ENCODE measurements at regions not wholly inside any gene's neighbourhood (a gene's known extent, or its start where the extent isn't known, plus 50 kb on each side); places are given as distances from the start of the nearest gene placed in this dataset.

DNA sequence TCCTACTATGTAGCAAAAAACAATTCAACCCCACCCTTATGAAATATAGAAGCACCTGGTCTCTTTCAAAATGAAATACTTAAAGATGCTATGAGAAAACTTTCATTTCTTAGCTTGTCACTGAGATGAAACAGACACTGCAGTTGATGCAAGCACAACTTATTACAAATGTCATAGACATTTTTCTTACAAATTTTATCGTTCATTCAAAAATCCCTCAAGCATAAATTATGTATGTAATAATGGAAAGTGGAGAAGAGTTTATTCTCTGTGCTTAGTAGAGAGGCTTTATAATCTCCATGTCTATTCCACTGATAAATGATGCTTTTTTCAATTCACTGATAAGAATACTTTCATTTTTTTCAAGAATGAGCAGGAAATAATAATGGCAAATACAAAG lies 1943.9 kb upstream of the IGFBP7 start:
- Histone ChIP-seq H3K79me2 (replicated peaks; ENCODE audit: insufficient read depth) (no peaks in the 10 kb centered on the region), H3K27ac (ENCODE audit: low read depth) (no peak overlapping the region), H4K20me1 (replicated peaks; ENCODE audit: insufficient read depth) (no peaks in the 10 kb centered on the region), H3K4me2 (no peak overlapping the region), H3K36me3 (ENCODE audit: insufficient read depth) (no peaks in the 10 kb centered on the region), H3K9me2 (ENCODE audit: insufficient read depth) (peaks cover 8% of the 10 kb centered on the region), H3K4me1 (ENCODE audit: insufficient read depth) (no peaks in the 10 kb centered on the region), H3F3A (replicated peaks; ENCODE audit: low read depth) (no peaks in the 10 kb centered on the region), H3K27me3 (ENCODE audit: insufficient read depth) (no peaks in the 10 kb centered on the region), H2AFZ (no peak overlapping the region), H3K4me3 (no peak overlapping the region)
- no peaks in the 10 kb centered on the region for H3K36me3 Mint-ChIP-seq (ENCODE audit: low read depth)
- no peak overlapping the region for H3K27ac Mint-ChIP-seq
- H3K27me3 Mint-ChIP-seq (ENCODE audit: insufficient read depth, low read depth, poor library complexity): peaks cover 2% of the 10 kb centered on the region
- no peaks in the 10 kb centered on the region for H3K9me3 Mint-ChIP-seq
- ATAC-seq (no peak), DNase-seq (ENCODE audit: low spot score) (no peak)
- H3K4me3 Mint-ChIP-seq: no peak overlapping the region
- H3K4me1 Mint-ChIP-seq: no peaks in the 10 kb centered on the region
- no peak for TF ChIP-seq ZNF114 (CRISPR knock-in tag; IDR thresholded peaks at IDR 0.05)

DNA sequence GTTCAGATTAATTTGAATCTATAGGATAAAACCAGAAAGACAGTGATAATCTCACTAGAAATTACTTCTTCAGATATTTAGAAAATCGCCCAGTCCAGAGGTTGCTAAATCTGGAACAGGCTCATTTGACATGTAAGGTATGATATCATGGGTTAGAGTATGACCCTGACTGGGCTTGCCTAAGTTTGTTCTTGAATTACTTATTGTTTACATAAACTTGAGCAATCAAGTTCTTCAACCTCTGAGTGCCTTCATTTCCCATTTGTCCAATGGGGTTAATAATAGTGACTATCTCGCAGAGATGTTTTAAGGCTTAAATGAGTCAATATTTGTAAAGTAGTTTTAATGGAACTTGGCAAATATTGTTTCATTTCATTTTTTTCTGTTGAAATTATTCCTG lies 1947.6 kb upstream of the IGFBP7 start:
- H4K20me1 ChIP-seq (replicated peaks; ENCODE audit: insufficient read depth): no peaks in the 10 kb centered on the region
- no peak overlapping the region for H2AFZ ChIP-seq
- H3K4me1 Mint-ChIP-seq: no peaks in the 10 kb centered on the region
- H3K36me3 Mint-ChIP-seq (ENCODE audit: low read depth): peaks cover 8% of the 10 kb centered on the region; the same call in 2 of the 3 replicates
- DNase-seq (ENCODE audit: low spot score) (no peak), ATAC-seq (no peak)
- no peaks in the 10 kb centered on the region for H3K79me2 ChIP-seq (replicated peaks; ENCODE audit: insufficient read depth)
- H3K4me2 ChIP-seq: no peak overlapping the region
- H3K27ac Mint-ChIP-seq: no peak overlapping the region
- no peak overlapping the region for H3K4me3 Mint-ChIP-seq
- no peaks in the 10 kb centered on the region for H3F3A ChIP-seq (replicated peaks; ENCODE audit: low read depth)
- H3K4me1 ChIP-seq (ENCODE audit: insufficient read depth): no peaks in the 10 kb centered on the region
- TF ChIP-seq, protein P1, sequence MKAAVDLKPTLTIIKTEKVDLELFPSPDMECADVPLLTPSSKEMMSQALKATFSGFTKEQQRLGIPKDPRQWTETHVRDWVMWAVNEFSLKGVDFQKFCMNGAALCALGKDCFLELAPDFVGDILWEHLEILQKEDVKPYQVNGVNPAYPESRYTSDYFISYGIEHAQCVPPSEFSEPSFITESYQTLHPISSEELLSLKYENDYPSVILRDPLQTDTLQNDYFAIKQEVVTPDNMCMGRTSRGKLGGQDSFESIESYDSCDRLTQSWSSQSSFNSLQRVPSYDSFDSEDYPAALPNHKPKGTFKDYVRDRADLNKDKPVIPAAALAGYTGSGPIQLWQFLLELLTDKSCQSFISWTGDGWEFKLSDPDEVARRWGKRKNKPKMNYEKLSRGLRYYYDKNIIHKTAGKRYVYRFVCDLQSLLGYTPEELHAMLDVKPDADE (IDR thresholded peaks at IDR 0.05): no peak
- no peak for TF ChIP-seq EZH2phosphoT487 (IDR thresholded peaks at IDR 0.05; ENCODE audit: unreplicated experiment)
- no peak for TF ChIP-seq POLR2AphosphoS5 (IDR thresholded peaks at IDR 0.05; ENCODE audit: low read depth)
- TF ChIP-seq, protein P2, sequence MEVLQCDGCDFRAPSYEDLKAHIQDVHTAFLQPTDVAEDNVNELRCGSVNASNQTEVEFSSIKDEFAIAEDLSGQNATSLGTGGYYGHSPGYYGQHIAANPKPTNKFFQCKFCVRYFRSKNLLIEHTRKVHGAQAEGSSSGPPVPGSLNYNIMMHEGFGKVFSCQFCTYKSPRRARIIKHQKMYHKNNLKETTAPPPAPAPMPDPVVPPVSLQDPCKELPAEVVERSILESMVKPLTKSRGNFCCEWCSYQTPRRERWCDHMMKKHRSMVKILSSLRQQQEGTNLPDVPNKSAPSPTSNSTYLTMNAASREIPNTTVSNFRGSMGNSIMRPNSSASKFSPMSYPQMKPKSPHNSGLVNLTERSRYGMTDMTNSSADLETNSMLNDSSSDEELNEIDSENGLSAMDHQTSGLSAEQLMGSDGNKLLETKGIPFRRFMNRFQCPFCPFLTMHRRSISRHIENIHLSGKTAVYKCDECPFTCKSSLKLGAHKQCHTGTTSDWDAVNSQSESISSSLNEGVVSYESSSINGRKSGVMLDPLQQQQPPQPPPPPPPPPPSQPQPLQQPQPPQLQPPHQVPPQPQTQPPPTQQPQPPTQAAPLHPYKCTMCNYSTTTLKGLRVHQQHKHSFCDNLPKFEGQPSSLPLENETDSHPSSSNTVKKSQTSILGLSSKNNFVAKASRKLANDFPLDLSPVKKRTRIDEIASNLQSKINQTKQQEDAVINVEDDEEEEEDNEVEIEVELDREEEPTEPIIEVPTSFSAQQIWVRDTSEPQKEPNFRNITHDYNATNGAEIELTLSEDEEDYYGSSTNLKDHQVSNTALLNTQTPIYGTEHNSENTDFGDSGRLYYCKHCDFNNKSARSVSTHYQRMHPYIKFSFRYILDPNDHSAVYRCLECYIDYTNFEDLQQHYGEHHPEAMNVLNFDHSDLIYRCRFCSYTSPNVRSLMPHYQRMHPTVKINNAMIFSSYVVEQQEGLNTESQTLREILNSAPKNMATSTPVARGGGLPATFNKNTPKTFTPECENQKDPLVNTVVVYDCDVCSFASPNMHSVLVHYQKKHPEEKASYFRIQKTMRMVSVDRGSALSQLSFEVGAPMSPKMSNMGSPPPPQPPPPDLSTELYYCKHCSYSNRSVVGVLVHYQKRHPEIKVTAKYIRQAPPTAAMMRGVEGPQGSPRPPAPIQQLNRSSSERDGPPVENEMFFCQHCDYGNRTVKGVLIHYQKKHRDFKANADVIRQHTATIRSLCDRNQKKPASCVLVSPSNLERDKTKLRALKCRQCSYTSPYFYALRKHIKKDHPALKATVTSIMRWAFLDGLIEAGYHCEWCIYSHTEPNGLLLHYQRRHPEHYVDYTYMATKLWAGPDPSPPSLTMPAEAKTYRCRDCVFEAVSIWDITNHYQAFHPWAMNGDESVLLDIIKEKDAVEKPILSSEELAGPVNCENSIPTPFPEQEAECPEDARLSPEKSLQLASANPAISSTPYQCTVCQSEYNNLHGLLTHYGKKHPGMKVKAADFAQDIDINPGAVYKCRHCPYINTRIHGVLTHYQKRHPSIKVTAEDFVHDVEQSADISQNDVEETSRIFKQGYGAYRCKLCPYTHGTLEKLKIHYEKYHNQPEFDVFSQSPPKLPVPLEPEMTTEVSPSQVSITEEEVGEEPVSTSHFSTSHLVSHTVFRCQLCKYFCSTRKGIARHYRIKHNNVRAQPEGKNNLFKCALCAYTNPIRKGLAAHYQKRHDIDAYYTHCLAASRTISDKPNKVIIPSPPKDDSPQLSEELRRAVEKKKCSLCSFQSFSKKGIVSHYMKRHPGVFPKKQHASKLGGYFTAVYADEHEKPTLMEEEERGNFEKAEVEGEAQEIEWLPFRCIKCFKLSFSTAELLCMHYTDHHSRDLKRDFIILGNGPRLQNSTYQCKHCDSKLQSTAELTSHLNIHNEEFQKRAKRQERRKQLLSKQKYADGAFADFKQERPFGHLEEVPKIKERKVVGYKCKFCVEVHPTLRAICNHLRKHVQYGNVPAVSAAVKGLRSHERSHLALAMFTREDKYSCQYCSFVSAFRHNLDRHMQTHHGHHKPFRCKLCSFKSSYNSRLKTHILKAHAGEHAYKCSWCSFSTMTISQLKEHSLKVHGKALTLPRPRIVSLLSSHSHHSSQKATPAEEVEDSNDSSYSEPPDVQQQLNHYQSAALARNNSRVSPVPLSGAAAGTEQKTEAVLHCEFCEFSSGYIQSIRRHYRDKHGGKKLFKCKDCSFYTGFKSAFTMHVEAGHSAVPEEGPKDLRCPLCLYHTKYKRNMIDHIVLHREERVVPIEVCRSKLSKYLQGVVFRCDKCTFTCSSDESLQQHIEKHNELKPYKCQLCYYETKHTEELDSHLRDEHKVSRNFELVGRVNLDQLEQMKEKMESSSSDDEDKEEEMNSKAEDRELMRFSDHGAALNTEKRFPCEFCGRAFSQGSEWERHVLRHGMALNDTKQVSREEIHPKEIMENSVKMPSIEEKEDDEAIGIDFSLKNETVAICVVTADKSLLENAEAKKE (CRISPR knock-in tag; IDR thresholded peaks at IDR 0.05): no peak
- no peak for TF ChIP-seq NANOG (IDR thresholded peaks at IDR 0.05; ENCODE audit: borderline replicate concordance)
- TF ChIP-seq, protein P3, sequence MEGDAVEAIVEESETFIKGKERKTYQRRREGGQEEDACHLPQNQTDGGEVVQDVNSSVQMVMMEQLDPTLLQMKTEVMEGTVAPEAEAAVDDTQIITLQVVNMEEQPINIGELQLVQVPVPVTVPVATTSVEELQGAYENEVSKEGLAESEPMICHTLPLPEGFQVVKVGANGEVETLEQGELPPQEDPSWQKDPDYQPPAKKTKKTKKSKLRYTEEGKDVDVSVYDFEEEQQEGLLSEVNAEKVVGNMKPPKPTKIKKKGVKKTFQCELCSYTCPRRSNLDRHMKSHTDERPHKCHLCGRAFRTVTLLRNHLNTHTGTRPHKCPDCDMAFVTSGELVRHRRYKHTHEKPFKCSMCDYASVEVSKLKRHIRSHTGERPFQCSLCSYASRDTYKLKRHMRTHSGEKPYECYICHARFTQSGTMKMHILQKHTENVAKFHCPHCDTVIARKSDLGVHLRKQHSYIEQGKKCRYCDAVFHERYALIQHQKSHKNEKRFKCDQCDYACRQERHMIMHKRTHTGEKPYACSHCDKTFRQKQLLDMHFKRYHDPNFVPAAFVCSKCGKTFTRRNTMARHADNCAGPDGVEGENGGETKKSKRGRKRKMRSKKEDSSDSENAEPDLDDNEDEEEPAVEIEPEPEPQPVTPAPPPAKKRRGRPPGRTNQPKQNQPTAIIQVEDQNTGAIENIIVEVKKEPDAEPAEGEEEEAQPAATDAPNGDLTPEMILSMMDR (conservative IDR thresholded peaks at IDR 0.05; ENCODE audit: low read depth in 2 of 2): no peak
- TF ChIP-seq ZNF114 (CRISPR knock-in tag; IDR thresholded peaks at IDR 0.05): no peak
- TF ChIP-seq ZNF331 (CRISPR knock-in tag; IDR thresholded peaks at IDR 0.05; ENCODE audit: low read depth): no peak
- no peak for TF ChIP-seq STAT1 (IDR thresholded peaks at IDR 0.05; ENCODE audit: unreplicated experiment)
- no peak for TF ChIP-seq EZH2 (IDR thresholded peaks at IDR 0.05; ENCODE audit: low read depth, unreplicated experiment)
- no peak for TF ChIP-seq CREB1 (CRISPR knock-in tag; IDR thresholded peaks at IDR 0.05; ENCODE audit: low read depth)
- H3K27ac ChIP-seq (ENCODE audit: low read depth): no peak overlapping the region
- no peaks in the 10 kb centered on the region for H3K9me2 ChIP-seq (ENCODE audit: insufficient read depth)
- no peaks in the 10 kb centered on the region for H3K27me3 ChIP-seq (ENCODE audit: insufficient read depth)
- no peaks in the 10 kb centered on the region for H3K36me3 ChIP-seq (ENCODE audit: insufficient read depth)
- no peaks in the 10 kb centered on the region for H3K27me3 Mint-ChIP-seq (ENCODE audit: insufficient read depth, low read depth, poor library complexity)
- no peak overlapping the region for H3K4me3 ChIP-seq
- H3K9me3 Mint-ChIP-seq: peaks cover 16% of the 10 kb centered on the region
